ENCODE measurements at regions not wholly inside any gene's neighbourhood (a gene's known extent, or its start where the extent isn't known, plus 50 kb on each side); places are given as distances from the start of the nearest gene placed in this dataset.
"Not testable (repeated sequence)": the region's sequence is repeated elsewhere in the genome, so short reads cannot be mapped to it uniquely, and the experiment has no call there.

DNA sequence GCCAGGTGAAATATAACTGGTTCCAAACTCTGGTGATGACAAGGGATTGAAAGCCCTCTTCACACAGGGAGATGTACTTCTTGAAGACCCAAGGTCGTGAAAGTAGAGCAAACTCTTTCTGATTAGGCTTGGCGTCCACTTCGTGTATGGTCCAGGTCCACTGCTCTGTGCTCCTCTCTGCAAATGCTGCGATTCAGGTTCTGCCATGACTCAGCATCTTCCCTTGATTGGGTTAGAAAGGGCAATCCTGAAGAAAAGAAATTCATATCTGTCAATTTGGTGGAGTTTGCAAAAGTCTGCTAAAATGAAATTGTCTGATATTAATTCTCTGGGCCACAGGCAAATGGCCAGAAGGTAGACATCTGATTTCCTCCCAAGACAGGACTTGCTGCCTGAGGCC is 431.4 kb downstream of the ACTR3B start:
- H3K36me3 Mint-ChIP-seq (ENCODE audit: low read depth), result no peaks in the 10 kb centered on the region
- H3K27me3 Mint-ChIP-seq (ENCODE audit: low read depth), result peaks cover 3% of the 10 kb centered on the region
- CTCF ChIA-PET, result no interaction called here
- H3K4me3 Mint-ChIP-seq, result no peak overlapping the region
- DNase-seq, result no peak
- H3K4me1 Mint-ChIP-seq (ENCODE audit: low read depth), result no peaks in the 10 kb centered on the region
- H3K9me3 Mint-ChIP-seq, result no peaks in the 10 kb centered on the region
- intact Hi-C loops (cut with micrococcal nuclease), result no loop called here
- no peak overlapping the region for H3K27ac Mint-ChIP-seq

DNA sequence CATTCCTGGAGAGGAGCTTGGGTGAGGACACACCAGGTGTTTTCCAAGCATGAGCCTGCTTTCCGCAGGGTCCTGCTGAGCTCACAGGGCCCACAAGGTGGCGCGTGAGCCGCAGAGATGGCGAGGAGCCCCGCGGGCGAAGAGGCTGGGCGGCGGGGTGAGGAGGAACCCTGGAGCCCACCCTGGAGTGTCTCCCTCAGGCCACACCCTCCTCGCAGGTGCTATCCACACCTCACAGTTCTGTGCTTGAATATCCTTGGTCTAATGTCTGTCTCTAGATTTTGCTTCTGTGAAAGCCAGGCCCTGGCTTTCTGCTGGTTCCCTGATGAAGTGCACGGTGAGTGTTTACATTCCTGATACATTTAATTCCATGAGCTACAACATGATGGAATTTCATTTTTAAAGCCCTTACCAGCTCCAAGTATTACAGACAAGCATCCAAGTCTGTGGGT is 433.6 kb downstream of the ACTR3B start:
- Mint-ChIP-seq H3K27ac (no peak overlapping the region), H3K9me3 (no peaks in the 10 kb centered on the region), H3K4me3 (no peak overlapping the region), H3K4me1 (ENCODE audit: low read depth) (no peaks in the 10 kb centered on the region), H3K36me3 (ENCODE audit: low read depth) (no peaks in the 10 kb centered on the region), H3K27me3 (ENCODE audit: low read depth) (peaks cover 3% of the 10 kb centered on the region)
- CTCF ChIA-PET, result interaction anchor here (0.6 kb wide), 1 partner anchor 196 kb away, joined by 4 read pairs; no protein-coding TSS in a partner anchor
- peak; percentile 17 for DNase-seq
- intact Hi-C loops (cut with micrococcal nuclease), result no loop called here

DNA sequence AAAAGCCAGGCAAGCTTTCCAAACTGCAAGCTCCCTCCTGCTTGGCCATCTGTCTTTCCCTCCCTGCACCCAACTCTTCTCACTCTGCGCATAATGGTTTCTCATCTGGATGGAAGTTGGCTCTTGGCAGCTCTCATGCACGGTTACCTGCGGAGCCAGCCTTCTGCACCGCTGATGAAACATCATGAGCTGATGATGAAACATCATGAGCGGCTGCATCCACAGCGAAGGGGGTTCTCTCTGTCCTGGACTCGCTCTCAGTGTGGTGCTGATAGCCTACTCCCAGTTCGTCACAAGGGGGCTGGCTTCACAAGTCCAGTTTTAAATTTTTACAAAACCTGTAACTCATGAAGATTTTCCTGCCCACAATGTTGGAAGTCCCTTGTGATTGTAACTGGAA is 457.5 kb downstream of the ACTR3B start:
- CTCF ChIA-PET, result no interaction called here
- H3K27ac Mint-ChIP-seq, result no peak overlapping the region
- intact Hi-C loops (cut with micrococcal nuclease), result no loop called here
- no peaks in the 10 kb centered on the region for H3K4me1 Mint-ChIP-seq (ENCODE audit: low read depth)
- peaks cover 2% of the 10 kb centered on the region for H3K27me3 Mint-ChIP-seq (ENCODE audit: low read depth)
- peaks cover 33% of the 10 kb centered on the region for H3K9me3 Mint-ChIP-seq
- DNase-seq, result no peak
- H3K36me3 Mint-ChIP-seq (ENCODE audit: low read depth), result peaks cover 10% of the 10 kb centered on the region
- no peak overlapping the region for H3K4me3 Mint-ChIP-seq

DNA sequence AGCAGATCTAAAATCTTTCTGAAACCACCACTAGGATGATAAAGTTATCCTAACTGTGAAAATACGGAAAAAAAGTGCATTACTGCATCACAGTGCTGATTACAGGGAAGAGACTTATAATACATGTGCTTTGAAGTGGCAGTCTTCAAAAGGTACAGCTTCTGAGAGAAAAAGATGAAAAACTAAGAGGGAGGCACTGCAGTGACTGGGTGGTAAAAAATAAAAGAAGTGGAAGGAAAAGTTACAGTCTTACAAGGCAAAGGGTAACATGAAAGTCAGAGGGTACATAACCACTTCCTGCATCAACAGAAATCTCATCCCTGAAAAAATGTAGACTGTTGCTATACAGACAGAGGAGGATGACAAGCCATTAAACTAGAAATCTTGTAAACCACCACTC is 465.3 kb downstream of the ACTR3B start:
- H3K27ac Mint-ChIP-seq, result no peak overlapping the region
- DNase-seq, result no peak
- intact Hi-C loops (cut with micrococcal nuclease), result no loop called here
- CTCF ChIA-PET, result no interaction called here
- no peaks in the 10 kb centered on the region for H3K27me3 Mint-ChIP-seq (ENCODE audit: low read depth)
- H3K4me3 Mint-ChIP-seq, result no peak overlapping the region
- no peaks in the 10 kb centered on the region for H3K36me3 Mint-ChIP-seq (ENCODE audit: low read depth)
- peaks cover 31% of the 10 kb centered on the region for H3K9me3 Mint-ChIP-seq
- H3K4me1 Mint-ChIP-seq (ENCODE audit: low read depth), result no peaks in the 10 kb centered on the region

- DNase-seq; CTCF ChIA-PET; H3K27ac Mint-ChIP-seq; H3K4me3 Mint-ChIP-seq; intact Hi-C loops (cut with micrococcal nuclease); H3K27me3 Mint-ChIP-seq (ENCODE audit: low read depth); H3K9me3 Mint-ChIP-seq; H3K36me3 Mint-ChIP-seq (ENCODE audit: low read depth); H3K4me1 Mint-ChIP-seq (ENCODE audit: low read depth): not testable (repeated sequence)
Measured at GRCh38 chr7:153245136-153245535, 485.6 kb downstream of the ACTR3B start.

GRCh38 chr7:153245809-153246208 is 486.3 kb downstream of the ACTR3B start:
- intact Hi-C loops (cut with micrococcal nuclease), result no loop called here
- Mint-ChIP-seq H3K4me1 (ENCODE audit: low read depth) (no peaks in the 10 kb centered on the region), H3K36me3 (ENCODE audit: low read depth) (no peaks in the 10 kb centered on the region), H3K9me3 (peaks cover 5% of the 10 kb centered on the region), H3K27me3 (ENCODE audit: low read depth) (no peaks in the 10 kb centered on the region), H3K27ac (no peak overlapping the region), H3K4me3 (no peak overlapping the region)
- CTCF ChIA-PET, result no interaction called here
- DNase-seq, result no peak

GRCh38 chr7:153247926-153248325 is 488.4 kb downstream of the ACTR3B start:
- intact Hi-C loops (cut with micrococcal nuclease), result no loop called here
- no peak for DNase-seq
- no peaks in the 10 kb centered on the region for H3K27me3 Mint-ChIP-seq (ENCODE audit: low read depth)
- CTCF ChIA-PET, result no interaction called here
- no peak overlapping the region for H3K4me3 Mint-ChIP-seq
- H3K27ac Mint-ChIP-seq, result no peak overlapping the region
- H3K36me3 Mint-ChIP-seq (ENCODE audit: low read depth), result no peaks in the 10 kb centered on the region
- H3K9me3 Mint-ChIP-seq, result no peaks in the 10 kb centered on the region
- no peaks in the 10 kb centered on the region for H3K4me1 Mint-ChIP-seq (ENCODE audit: low read depth)

- Mint-ChIP-seq H3K4me1 (ENCODE audit: low read depth) (no peaks in the 10 kb centered on the region), H3K27me3 (ENCODE audit: low read depth) (no peaks in the 10 kb centered on the region), H3K4me3 (no peak overlapping the region), H3K36me3 (ENCODE audit: low read depth) (no peaks in the 10 kb centered on the region), H3K9me3 (no peaks in the 10 kb centered on the region), H3K27ac (no peak overlapping the region)
- intact Hi-C loops (cut with micrococcal nuclease), result no loop called here
- CTCF ChIA-PET, result interaction anchor here (0.6 kb wide), 1 partner anchor 364 kb away, joined by 3 read pairs; no protein-coding TSS in a partner anchor
- DNase-seq, result no peak
Measured at GRCh38 chr7:153258686-153259085, 499.1 kb downstream of the ACTR3B start.

DNA sequence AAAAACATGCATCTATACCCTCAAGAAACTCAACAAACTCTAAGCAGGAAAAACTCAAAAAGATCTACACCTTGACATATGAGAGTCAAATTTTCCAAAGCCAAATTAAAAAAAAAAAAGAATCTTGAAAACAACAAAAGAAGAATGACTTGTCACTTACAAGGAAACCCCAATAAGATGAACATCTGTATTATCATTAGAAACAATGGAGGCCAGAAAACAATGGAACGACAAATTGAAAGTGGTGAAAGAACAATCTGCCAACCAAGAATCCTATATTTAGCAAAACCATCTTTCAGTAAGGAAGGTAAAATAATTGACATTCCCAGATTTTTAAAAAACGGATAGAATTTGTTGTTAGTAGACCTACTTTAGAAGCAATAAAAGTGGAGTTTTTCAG is 516.8 kb downstream of the ACTR3B start:
- Mint-ChIP-seq H3K4me1 (ENCODE audit: low read depth) (no peaks in the 10 kb centered on the region), H3K36me3 (ENCODE audit: low read depth) (no peaks in the 10 kb centered on the region), H3K9me3 (peaks cover 26% of the 10 kb centered on the region), H3K27ac (no peak overlapping the region), H3K27me3 (ENCODE audit: low read depth) (no peaks in the 10 kb centered on the region), H3K4me3 (no peak overlapping the region)
- DNase-seq, result no peak
- CTCF ChIA-PET, result no interaction called here
- intact Hi-C loops (cut with micrococcal nuclease), result no loop called here

DNA sequence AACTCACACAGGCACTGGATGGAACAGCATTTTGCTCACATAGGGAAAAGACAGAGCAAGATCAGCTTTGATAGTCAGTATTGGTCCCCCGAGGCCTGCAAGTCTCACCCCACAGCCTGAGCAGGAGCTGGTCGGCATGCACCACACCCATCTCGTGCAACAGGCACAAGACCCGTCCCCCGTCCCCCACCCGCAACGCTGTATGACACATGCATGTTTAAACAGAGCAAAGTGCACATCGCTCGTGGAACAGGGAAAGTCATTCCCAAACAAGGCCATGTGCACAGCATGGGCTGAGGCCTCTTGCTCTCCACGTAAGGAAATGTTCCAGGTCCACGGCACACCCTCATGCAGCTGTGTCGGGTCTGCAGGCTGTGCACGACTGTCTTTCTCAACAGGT is 527.2 kb downstream of the ACTR3B start:
- H3K9me3 Mint-ChIP-seq, result peaks cover 3% of the 10 kb centered on the region
- CTCF ChIA-PET, result no interaction called here
- H3K36me3 Mint-ChIP-seq (ENCODE audit: low read depth), result no peaks in the 10 kb centered on the region
- H3K27me3 Mint-ChIP-seq (ENCODE audit: low read depth), result no peaks in the 10 kb centered on the region
- intact Hi-C loops (cut with micrococcal nuclease), result no loop called here
- H3K4me3 Mint-ChIP-seq, result no peak overlapping the region
- H3K4me1 Mint-ChIP-seq (ENCODE audit: low read depth), result no peaks in the 10 kb centered on the region
- no peak for DNase-seq
- H3K27ac Mint-ChIP-seq, result no peak overlapping the region

GRCh38 chr7:153290066-153290465 is 530.5 kb downstream of the ACTR3B start:
- no peak overlapping the region for H3K27ac Mint-ChIP-seq
- no peak overlapping the region for H3K4me3 Mint-ChIP-seq
- CTCF ChIA-PET, result no interaction called here
- intact Hi-C loops (cut with micrococcal nuclease), result no loop called here
- H3K9me3 Mint-ChIP-seq, result peaks cover 3% of the 10 kb centered on the region
- no peaks in the 10 kb centered on the region for H3K27me3 Mint-ChIP-seq (ENCODE audit: low read depth)
- H3K4me1 Mint-ChIP-seq (ENCODE audit: low read depth), result no peaks in the 10 kb centered on the region
- H3K36me3 Mint-ChIP-seq (ENCODE audit: low read depth), result no peaks in the 10 kb centered on the region
- no peak for DNase-seq

DNA sequence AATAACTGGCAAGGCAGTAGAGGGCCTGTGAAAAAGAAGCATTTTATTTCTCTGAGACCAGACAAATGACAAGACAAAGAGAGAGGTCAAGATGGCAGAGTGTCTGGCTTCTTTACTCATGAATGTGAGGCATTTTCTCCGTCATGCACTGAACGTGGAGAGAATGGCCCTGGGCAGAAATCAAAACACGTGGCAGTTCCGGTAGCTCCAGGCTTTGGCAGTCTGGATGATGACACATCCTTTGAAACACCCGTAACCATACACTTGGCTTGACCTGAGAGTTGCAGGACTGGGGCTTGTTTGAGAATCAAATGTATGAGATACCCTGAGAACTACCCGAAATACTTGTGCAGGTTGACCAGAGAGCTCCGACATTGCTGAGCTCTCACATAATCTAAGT is 537.6 kb downstream of the ACTR3B start:
- intact Hi-C loops (cut with micrococcal nuclease), result no loop called here
- H3K27ac Mint-ChIP-seq, result no peak overlapping the region
- no peaks in the 10 kb centered on the region for H3K27me3 Mint-ChIP-seq (ENCODE audit: low read depth)
- H3K36me3 Mint-ChIP-seq (ENCODE audit: low read depth), result no peaks in the 10 kb centered on the region
- CTCF ChIA-PET, result no interaction called here
- DNase-seq, result no peak
- H3K4me3 Mint-ChIP-seq, result no peak overlapping the region
- H3K4me1 Mint-ChIP-seq (ENCODE audit: low read depth), result no peaks in the 10 kb centered on the region
- H3K9me3 Mint-ChIP-seq, result peaks cover 5% of the 10 kb centered on the region

- Mint-ChIP-seq H3K36me3 (ENCODE audit: low read depth) (no peaks in the 10 kb centered on the region), H3K4me1 (ENCODE audit: low read depth) (no peaks in the 10 kb centered on the region), H3K27me3 (ENCODE audit: low read depth) (no peaks in the 10 kb centered on the region), H3K9me3 (peaks cover 27% of the 10 kb centered on the region), H3K4me3 (no peak overlapping the region), H3K27ac (no peak overlapping the region)
- intact Hi-C loops (cut with micrococcal nuclease), result no loop called here
- no peak for DNase-seq
- CTCF ChIA-PET, result no interaction called here
Measured at GRCh38 chr7:153301936-153302335, 542.4 kb downstream of the ACTR3B start.

GRCh38 chr7:153320005-153320404 is 560.5 kb downstream of the ACTR3B start:
- intact Hi-C loops (cut with micrococcal nuclease), result no loop called here
- Mint-ChIP-seq H3K36me3 (ENCODE audit: low read depth) (peaks cover 1% of the 10 kb centered on the region), H3K4me3 (no peak overlapping the region), H3K27ac (no peak overlapping the region), H3K4me1 (ENCODE audit: low read depth) (no peaks in the 10 kb centered on the region), H3K9me3 (peaks cover 9% of the 10 kb centered on the region), H3K27me3 (ENCODE audit: low read depth) (no peaks in the 10 kb centered on the region)
- DNase-seq, result no peak
- CTCF ChIA-PET, result no interaction called here

Measured in activated naive CD4-positive, alpha-beta T cell treated with anti-CD3 and anti-CD28 coated beads for 36 hours (primary cell).